ENCODE measurements at regions not wholly inside any gene's neighbourhood (a gene's known extent, or its start where the extent isn't known, plus 50 kb on each side); places are given as distances from the start of the nearest gene placed in this dataset.

DNA sequence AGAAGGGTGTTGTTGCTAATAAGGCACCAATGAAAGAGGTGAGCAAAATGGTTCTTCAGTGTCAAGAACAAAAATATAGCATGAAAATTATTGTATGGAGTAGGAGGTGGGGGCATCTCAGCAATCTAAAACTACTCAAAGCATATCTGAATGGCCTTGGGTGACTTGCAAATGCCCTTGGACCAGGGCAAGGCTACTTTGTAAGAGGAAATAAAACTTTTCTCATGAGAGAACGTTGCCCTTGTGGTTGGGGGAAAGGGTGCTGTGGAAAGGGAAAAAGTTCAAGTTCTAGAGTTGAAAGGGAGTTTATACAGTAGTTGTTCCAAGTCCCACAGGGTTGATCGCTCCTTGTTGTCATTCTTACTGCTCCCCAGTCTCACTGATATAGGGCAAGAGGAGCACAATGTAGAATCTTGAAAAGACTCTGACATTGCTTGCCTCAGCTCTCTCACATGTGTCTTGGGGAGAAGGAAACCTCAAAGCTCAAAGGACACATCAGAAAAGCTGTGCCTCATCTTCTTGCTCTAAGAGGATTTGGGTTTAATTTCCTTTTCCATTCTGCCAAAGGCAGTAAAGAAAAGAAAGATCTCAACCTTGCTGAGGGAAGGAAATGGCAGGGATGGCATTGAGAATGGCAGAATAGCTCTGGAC is 270.5 kb downstream of the DUSP6 start:
- H4K12ac ChIP-seq (ENCODE audit: low read depth, low read length): no peak overlapping the region
- no peak overlapping the region for H2BK5ac ChIP-seq (ENCODE audit: low read depth, low read length, poor library complexity)
- H3K36me3 ChIP-seq (ENCODE audit: control insufficient read depth in 1 of 2, insufficient read depth in 2 of 2, low read length in 2 of 2): no peaks in the 10 kb centered on the region
- H3K9ac ChIP-seq (ENCODE audit: low read length): no peak overlapping the region
- H3K9me3 ChIP-seq (ENCODE audit: insufficient read depth, low read depth, low read length): no peaks in the 10 kb centered on the region
- no peak overlapping the region for H4K91ac ChIP-seq (ENCODE audit: low read depth, low read length)
- no peak overlapping the region for H3K23ac ChIP-seq (ENCODE audit: low read length)
- no peak overlapping the region for H3K4me2 ChIP-seq (ENCODE audit: low read length)
- no peaks in the 10 kb centered on the region for H3K79me2 ChIP-seq (ENCODE audit: control insufficient read depth, insufficient read depth, low read length, poor library complexity)
- no peak overlapping the region for H2AK5ac ChIP-seq (ENCODE audit: low read length)
- H2BK12ac ChIP-seq (ENCODE audit: low read length): no peak overlapping the region
- H3K4me1 ChIP-seq (ENCODE audit: control insufficient read depth in 1 of 2, insufficient read depth in 2 of 2, low read length in 2 of 2): no peaks in the 10 kb centered on the region
- no peak overlapping the region for H3K4ac ChIP-seq (ENCODE audit: low read depth, low read length)
- H3K79me1 ChIP-seq (ENCODE audit: low read length): no peaks in the 10 kb centered on the region
- no peak overlapping the region for H2AFZ ChIP-seq (ENCODE audit: insufficient read depth, low read length, poor library complexity)
- no peak for DNase-seq
- H3K14ac ChIP-seq (ENCODE audit: low read length): no peak overlapping the region
- no CpG with 5 or more reads among the region's 2 CpGs for WGBS (ENCODE audit: extremely low coverage, insufficient coverage, insufficient read length)
- H3K18ac ChIP-seq (ENCODE audit: low read length): no peak overlapping the region
- no peaks in the 10 kb centered on the region for H3K27me3 ChIP-seq (ENCODE audit: insufficient read depth, low read length)
- no peak overlapping the region for H3K4me3 ChIP-seq (ENCODE audit: low read depth, low read length)
- H2BK120ac ChIP-seq (ENCODE audit: insufficient read depth, low read length, poor library complexity): no peak overlapping the region
- no peak overlapping the region for H4K8ac ChIP-seq (ENCODE audit: low read depth, low read length)
- H3K27ac ChIP-seq (ENCODE audit: low read depth, low read length): no peak overlapping the region

DNA sequence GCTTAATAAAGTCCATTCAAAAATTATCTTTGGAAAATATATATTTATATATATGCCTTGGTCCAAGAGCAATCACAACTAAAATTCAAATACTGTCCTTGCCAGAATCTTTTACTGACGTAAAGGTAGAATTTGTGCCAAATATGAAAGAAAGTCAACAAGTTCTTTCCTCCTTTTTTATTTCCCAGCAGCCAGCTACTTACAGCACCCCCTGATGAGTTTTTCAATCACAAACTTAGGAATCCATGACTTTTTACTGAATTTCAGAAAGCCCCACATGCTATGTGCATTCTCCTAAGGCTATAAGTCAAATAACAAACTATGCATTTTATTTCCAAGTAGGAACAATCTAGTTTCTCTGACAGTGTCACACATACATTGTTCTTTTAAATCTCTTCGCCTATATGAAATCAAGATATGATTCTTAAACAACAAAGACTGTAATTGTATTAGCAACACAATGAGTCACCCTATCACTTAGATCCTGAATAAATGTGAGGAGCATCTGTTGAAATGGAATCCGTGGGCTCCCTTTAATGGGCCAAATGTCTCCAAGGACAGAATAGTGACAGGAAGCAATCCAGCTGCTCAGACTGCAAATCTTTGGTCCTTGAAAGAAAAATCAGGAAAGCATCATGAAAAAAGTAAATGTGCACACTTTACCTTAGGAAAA is 271.4 kb downstream of the DUSP6 start:
- H3K4ac ChIP-seq (ENCODE audit: low read depth, low read length): no peak overlapping the region
- no peaks in the 10 kb centered on the region for H3K36me3 ChIP-seq (ENCODE audit: control insufficient read depth in 1 of 2, insufficient read depth in 2 of 2, low read length in 2 of 2)
- no peaks in the 10 kb centered on the region for H3K79me1 ChIP-seq (ENCODE audit: low read length)
- no peak overlapping the region for H2BK12ac ChIP-seq (ENCODE audit: low read length)
- no peak overlapping the region for H2BK120ac ChIP-seq (ENCODE audit: insufficient read depth, low read length, poor library complexity)
- H3K14ac ChIP-seq (ENCODE audit: low read length): no peak overlapping the region
- no CpG with 5 or more reads among the region's 3 CpGs for WGBS (ENCODE audit: extremely low coverage, insufficient coverage, insufficient read length)
- no peaks in the 10 kb centered on the region for H3K79me2 ChIP-seq (ENCODE audit: control insufficient read depth, insufficient read depth, low read length, poor library complexity)
- no peaks in the 10 kb centered on the region for H3K9me3 ChIP-seq (ENCODE audit: insufficient read depth, low read depth, low read length)
- no peak overlapping the region for H3K23ac ChIP-seq (ENCODE audit: low read length)
- H3K9ac ChIP-seq (ENCODE audit: low read length): no peak overlapping the region
- no peaks in the 10 kb centered on the region for H3K27me3 ChIP-seq (ENCODE audit: insufficient read depth, low read length)
- no peak for DNase-seq
- no peak overlapping the region for H2BK5ac ChIP-seq (ENCODE audit: low read depth, low read length, poor library complexity)
- no peak overlapping the region for H3K27ac ChIP-seq (ENCODE audit: low read depth, low read length)
- H3K4me3 ChIP-seq (ENCODE audit: low read depth, low read length): no peak overlapping the region
- H4K8ac ChIP-seq (ENCODE audit: low read depth, low read length): no peak overlapping the region
- no peak overlapping the region for H3K4me2 ChIP-seq (ENCODE audit: low read length)
- H2AK5ac ChIP-seq (ENCODE audit: low read length): no peak overlapping the region
- no peak overlapping the region for H4K91ac ChIP-seq (ENCODE audit: low read depth, low read length)
- H2AFZ ChIP-seq (ENCODE audit: insufficient read depth, low read length, poor library complexity): no peak overlapping the region
- no peak overlapping the region for H3K18ac ChIP-seq (ENCODE audit: low read length)
- H3K4me1 ChIP-seq (ENCODE audit: control insufficient read depth in 1 of 2, insufficient read depth in 2 of 2, low read length in 2 of 2): no peaks in the 10 kb centered on the region
- H4K12ac ChIP-seq (ENCODE audit: low read depth, low read length): no peak overlapping the region

DNA sequence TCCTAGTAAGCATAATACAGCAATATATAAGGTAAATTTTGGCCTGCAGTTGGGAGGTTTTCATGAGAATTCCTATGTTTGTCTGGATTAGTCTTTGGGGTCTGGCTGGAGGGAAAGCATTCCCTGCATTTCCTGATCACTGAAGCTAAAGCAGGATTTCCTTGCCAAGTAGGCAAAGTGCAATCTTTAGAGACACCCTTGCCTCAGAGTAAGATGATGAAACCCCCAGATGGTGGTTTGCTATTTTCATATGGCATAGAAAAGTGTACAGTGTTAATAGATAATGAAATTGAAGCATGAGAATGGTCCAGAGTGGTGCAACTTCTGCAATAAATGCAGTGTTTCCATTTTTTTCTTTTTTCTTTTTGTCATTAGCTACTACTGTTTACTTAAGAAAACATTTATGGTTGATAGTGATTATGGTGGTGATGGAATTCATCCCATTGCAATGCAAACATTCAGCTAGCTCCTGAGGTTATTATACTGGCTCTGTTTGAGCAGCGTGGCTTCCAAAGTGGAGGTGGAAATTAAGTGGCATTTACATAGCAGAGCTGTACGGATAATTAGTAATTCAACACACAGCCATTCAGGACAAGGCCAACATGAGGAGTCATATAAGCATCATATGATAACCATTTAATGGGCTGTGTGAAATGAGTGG is 276.3 kb downstream of the DUSP6 start:
- Histone ChIP-seq H3K4me1 (ENCODE audit: control insufficient read depth in 1 of 2, insufficient read depth in 2 of 2, low read length in 2 of 2) (no peaks in the 10 kb centered on the region), H3K4me2 (ENCODE audit: low read length) (no peak overlapping the region), H2AFZ (ENCODE audit: insufficient read depth, low read length, poor library complexity) (no peak overlapping the region), H2BK120ac (ENCODE audit: insufficient read depth, low read length, poor library complexity) (no peak overlapping the region), H3K9ac (ENCODE audit: low read length) (no peak overlapping the region), H3K36me3 (ENCODE audit: control insufficient read depth in 1 of 2, insufficient read depth in 2 of 2, low read length in 2 of 2) (no peaks in the 10 kb centered on the region), H2BK5ac (ENCODE audit: low read depth, low read length, poor library complexity) (no peak overlapping the region), H3K79me2 (ENCODE audit: control insufficient read depth, insufficient read depth, low read length, poor library complexity) (no peaks in the 10 kb centered on the region), H4K12ac (ENCODE audit: low read depth, low read length) (no peak overlapping the region), H3K18ac (ENCODE audit: low read length) (no peak overlapping the region), H3K23ac (ENCODE audit: low read length) (no peak overlapping the region), H3K9me3 (ENCODE audit: insufficient read depth, low read depth, low read length) (no peaks in the 10 kb centered on the region), H3K14ac (ENCODE audit: low read length) (no peak overlapping the region), H2AK5ac (ENCODE audit: low read length) (no peak overlapping the region), H4K8ac (ENCODE audit: low read depth, low read length) (no peak overlapping the region), H3K79me1 (ENCODE audit: low read length) (no peaks in the 10 kb centered on the region), H3K4ac (ENCODE audit: low read depth, low read length) (no peak overlapping the region), H3K27ac (ENCODE audit: low read depth, low read length) (no peak overlapping the region), H4K91ac (ENCODE audit: low read depth, low read length) (no peak overlapping the region), H2BK12ac (ENCODE audit: low read length) (no peak overlapping the region), H3K4me3 (ENCODE audit: low read depth, low read length) (no peak overlapping the region), H3K27me3 (ENCODE audit: insufficient read depth, low read length) (no peaks in the 10 kb centered on the region)
- DNase-seq: no peak
- WGBS (ENCODE audit: extremely low coverage, insufficient coverage, insufficient read length): no CpG with 5 or more reads among the region's 2 CpGs

DNA sequence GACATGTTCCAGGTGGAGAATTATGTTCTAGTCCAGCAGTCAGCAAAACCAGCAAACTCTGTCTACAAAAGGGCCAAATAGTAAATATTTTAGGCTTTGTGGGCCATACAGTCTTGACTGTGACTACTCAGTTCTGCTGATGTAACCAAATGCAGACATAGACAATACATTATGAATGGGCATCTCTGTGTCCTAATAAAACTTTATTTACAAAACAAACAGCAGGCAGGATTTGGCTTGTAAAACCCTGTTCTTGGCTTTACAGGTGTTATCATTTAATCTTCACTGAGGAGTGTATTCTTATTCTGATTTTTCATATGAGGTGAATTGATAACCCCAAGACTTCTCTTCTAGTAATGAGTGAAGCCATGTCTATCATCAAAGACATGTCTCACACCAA is 278.6 kb downstream of the DUSP6 start:
- H3K4me3 ChIP-seq (ENCODE audit: low read depth, low read length): no peak overlapping the region
- no peak overlapping the region for H4K91ac ChIP-seq (ENCODE audit: low read depth, low read length)
- H3K36me3 ChIP-seq (ENCODE audit: control insufficient read depth in 1 of 2, insufficient read depth in 2 of 2, low read length in 2 of 2): no peaks in the 10 kb centered on the region
- no peak for DNase-seq
- H3K18ac ChIP-seq (ENCODE audit: low read length): no peak overlapping the region
- H2BK120ac ChIP-seq (ENCODE audit: insufficient read depth, low read length, poor library complexity): no peak overlapping the region
- no peak overlapping the region for H2BK5ac ChIP-seq (ENCODE audit: low read depth, low read length, poor library complexity)
- H3K4me1 ChIP-seq (ENCODE audit: control insufficient read depth in 1 of 2, insufficient read depth in 2 of 2, low read length in 2 of 2): no peaks in the 10 kb centered on the region
- no peak overlapping the region for H2AK5ac ChIP-seq (ENCODE audit: low read length)
- H3K9me3 ChIP-seq (ENCODE audit: insufficient read depth, low read depth, low read length): no peaks in the 10 kb centered on the region
- no peak overlapping the region for H3K27ac ChIP-seq (ENCODE audit: low read depth, low read length)
- H4K12ac ChIP-seq (ENCODE audit: low read depth, low read length): no peak overlapping the region
- H3K79me1 ChIP-seq (ENCODE audit: low read length): no peaks in the 10 kb centered on the region
- H4K8ac ChIP-seq (ENCODE audit: low read depth, low read length): no peak overlapping the region
- H3K23ac ChIP-seq (ENCODE audit: low read length): no peak overlapping the region
- no peak overlapping the region for H2AFZ ChIP-seq (ENCODE audit: insufficient read depth, low read length, poor library complexity)
- H3K4me2 ChIP-seq (ENCODE audit: low read length): no peak overlapping the region
- H2BK12ac ChIP-seq (ENCODE audit: low read length): no peak overlapping the region
- H3K9ac ChIP-seq (ENCODE audit: low read length): no peak overlapping the region
- H3K4ac ChIP-seq (ENCODE audit: low read depth, low read length): no peak overlapping the region
- no peaks in the 10 kb centered on the region for H3K27me3 ChIP-seq (ENCODE audit: insufficient read depth, low read length)
- H3K79me2 ChIP-seq (ENCODE audit: control insufficient read depth, insufficient read depth, low read length, poor library complexity): no peaks in the 10 kb centered on the region
- H3K14ac ChIP-seq (ENCODE audit: low read length): no peak overlapping the region

All from trophoblast cell (in vitro differentiated cells and primary cell).